ENCODE measurements at regions not wholly inside any gene's neighbourhood (a gene's known extent, or its start where the extent isn't known, plus 50 kb on each side); places are given as distances from the start of the nearest gene placed in this dataset.

DNA sequence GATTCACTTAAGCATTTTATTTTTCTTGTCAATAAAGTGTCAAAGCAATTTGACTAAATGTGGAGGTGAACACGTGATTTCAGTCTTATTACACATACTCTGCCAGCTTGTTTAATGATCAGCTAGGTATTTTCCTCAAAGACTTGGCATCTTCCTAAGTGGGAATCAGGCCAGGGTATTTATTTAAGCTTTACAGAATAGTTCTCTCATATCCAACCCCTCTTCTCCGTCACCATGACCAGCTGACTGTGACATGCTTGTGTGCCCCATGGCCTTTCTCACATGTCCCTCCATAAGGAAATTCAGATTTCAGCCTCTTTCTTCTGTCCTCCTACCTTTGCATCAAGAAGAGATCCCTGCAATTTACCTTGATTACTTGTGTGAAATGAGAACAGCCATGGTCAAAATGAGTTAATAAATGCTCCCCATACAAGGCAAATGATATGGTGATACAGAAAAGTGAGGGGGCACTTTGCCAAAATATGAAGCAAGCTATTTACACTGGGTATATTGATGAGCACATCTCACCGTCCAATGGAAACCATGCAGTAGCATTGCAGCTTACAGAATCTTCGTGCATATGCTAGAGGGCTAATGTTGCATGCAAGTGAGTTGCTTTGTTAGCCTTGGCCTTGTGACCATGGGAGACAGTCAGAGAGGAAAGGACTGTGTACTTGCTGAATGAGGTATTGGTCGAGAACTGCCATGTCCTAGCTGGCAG is 202.2 kb downstream of the RNF152 start:
- TF ChIP-seq, protein P1, sequence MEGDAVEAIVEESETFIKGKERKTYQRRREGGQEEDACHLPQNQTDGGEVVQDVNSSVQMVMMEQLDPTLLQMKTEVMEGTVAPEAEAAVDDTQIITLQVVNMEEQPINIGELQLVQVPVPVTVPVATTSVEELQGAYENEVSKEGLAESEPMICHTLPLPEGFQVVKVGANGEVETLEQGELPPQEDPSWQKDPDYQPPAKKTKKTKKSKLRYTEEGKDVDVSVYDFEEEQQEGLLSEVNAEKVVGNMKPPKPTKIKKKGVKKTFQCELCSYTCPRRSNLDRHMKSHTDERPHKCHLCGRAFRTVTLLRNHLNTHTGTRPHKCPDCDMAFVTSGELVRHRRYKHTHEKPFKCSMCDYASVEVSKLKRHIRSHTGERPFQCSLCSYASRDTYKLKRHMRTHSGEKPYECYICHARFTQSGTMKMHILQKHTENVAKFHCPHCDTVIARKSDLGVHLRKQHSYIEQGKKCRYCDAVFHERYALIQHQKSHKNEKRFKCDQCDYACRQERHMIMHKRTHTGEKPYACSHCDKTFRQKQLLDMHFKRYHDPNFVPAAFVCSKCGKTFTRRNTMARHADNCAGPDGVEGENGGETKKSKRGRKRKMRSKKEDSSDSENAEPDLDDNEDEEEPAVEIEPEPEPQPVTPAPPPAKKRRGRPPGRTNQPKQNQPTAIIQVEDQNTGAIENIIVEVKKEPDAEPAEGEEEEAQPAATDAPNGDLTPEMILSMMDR (IDR thresholded peaks at IDR 0.05; ENCODE audit: control extremely low read depth, extremely low read depth, low read depth, missing control alignments), result no peak
- ChIA-PET CTCF (interaction anchor here (1.3 kb wide), 1 partner anchor 20 kb away, joined by 3 read pairs; no protein-coding TSS in a partner anchor), POLR2A (no interaction called here)
- no peak for DNase-seq (ENCODE audit: extremely low spot score)

- ChIA-PET CTCF (interaction anchor here (1.1 kb wide), 1 partner anchor 8 kb away, joined by 3 read pairs; no protein-coding TSS in a partner anchor), POLR2A (no interaction called here)
- DNase-seq (ENCODE audit: extremely low spot score), result no peak
- TF ChIP-seq, protein P1 (IDR thresholded peaks at IDR 0.05; ENCODE audit: control extremely low read depth, extremely low read depth, low read depth, missing control alignments), result no peak
Observed at GRCh38 chr18:61687317-61687716, 205.5 kb downstream of the RNF152 start.

DNA sequence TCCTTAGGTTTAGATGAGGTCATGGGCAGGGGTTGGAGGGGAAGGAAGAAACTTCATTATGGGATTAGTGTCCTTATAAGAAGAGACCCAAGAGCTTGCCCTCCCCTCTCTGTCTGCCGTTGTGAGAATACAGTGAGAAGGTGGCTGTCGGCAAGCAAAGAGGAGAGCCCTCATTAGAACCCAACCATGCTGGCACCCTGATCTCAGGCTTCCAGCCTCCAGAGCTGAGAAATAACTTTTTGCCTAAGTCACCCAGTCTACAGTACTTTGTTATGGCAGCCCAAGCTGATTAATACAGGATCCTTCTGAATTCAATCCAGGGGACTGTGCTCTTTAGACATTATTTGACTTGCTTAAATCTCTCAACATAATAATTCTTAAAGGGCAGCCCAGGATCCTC is 209.0 kb downstream of the RNF152 start:
- POLR2A ChIA-PET, result no interaction called here
- TF ChIP-seq, protein P1 (IDR thresholded peaks at IDR 0.05; ENCODE audit: control extremely low read depth, extremely low read depth, low read depth, missing control alignments), result no peak
- CTCF ChIA-PET, result interaction anchor here (1.0 to 1.1 kb wide), 2 partner anchors 13 to 34 kb away, joined by 3 read pairs; no protein-coding TSS in a partner anchor
- DNase-seq (ENCODE audit: extremely low spot score), result no peak

DNA sequence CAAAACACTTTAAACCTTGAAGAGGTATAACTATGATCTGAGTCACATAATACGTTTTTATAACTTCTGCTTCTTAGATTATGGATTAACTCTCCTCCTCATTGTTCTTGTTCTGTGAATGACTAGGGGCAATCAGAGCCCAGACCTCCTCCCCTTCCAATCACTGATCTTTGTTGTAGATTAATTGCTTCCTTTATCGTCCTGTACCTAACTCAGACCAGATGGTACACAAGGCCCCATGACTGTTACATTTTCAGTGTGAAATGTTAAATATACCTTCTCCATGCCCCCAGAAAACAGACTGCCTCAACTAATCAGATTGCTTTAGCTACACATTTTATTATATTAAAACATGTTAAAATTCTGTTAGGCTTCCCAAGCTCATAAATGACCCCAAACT is 211.7 kb downstream of the RNF152 start:
- no peak for DNase-seq (ENCODE audit: extremely low spot score)
- TF ChIP-seq, protein P1 (IDR thresholded peaks at IDR 0.05; ENCODE audit: control extremely low read depth, extremely low read depth, low read depth, missing control alignments), result no peak
- CTCF ChIA-PET, result interaction anchor here (1.2 to 1.3 kb wide), 2 partner anchors 11 to 16 kb away, joined by 3 read pairs; no protein-coding TSS in a partner anchor
- POLR2A ChIA-PET, result no interaction called here

DNA sequence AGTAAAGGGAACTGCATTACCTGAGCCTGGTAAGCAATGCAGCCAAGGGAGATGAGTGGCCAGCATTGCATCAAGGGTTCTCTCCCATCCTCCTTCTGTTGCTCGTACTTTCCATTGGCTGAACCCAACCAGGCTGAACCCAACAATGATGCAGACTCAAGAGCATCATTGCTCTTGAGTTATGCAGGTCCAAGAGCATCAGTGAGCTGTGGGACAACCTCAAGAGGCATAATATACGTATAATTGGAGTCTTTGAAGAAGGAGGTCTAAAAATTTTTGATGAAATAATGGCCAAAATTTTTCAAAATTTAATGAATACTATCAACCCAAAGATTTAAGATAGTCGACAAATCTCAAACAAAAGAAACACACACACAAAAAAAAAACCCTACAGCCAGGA is 213.0 kb downstream of the RNF152 start:
- TF ChIP-seq, protein P1 (IDR thresholded peaks at IDR 0.05; ENCODE audit: control extremely low read depth, extremely low read depth, low read depth, missing control alignments), result no peak
- ChIA-PET CTCF (interaction anchor here (1.0 kb wide), 1 partner anchor 8 kb away, joined by 3 read pairs; no protein-coding TSS in a partner anchor), POLR2A (no interaction called here)
- DNase-seq (ENCODE audit: extremely low spot score), result no peak

- DNase-seq (ENCODE audit: extremely low spot score), result no peak
- ChIA-PET POLR2A (no interaction called here), CTCF (interaction anchor here (0.8 kb wide), 1 partner anchor 11 kb away, joined by 3 read pairs; no protein-coding TSS in a partner anchor)
- TF ChIP-seq, protein P1 (IDR thresholded peaks at IDR 0.05; ENCODE audit: control extremely low read depth, extremely low read depth, low read depth, missing control alignments), result no peak
Observed at GRCh38 chr18:61677435-61677970, 215.3 kb downstream of the RNF152 start.

Data from GM10248 (cell line).